Erythroblast (primary cell): ENCODE measurements at regions not wholly inside any gene's neighbourhood (a gene's known extent, or its start where the extent isn't known, plus 50 kb on each side); places are given as distances from the start of the nearest gene placed in this dataset.

ENCODE experiments used
- GATA1 ChIP-seq: IDR thresholded peaks from 2 replicates; pipeline ENCODE4 v1.6.1; 2011; ENCODE audit warnings: low read depth, mild to moderate bottlenecking, control low read depth, low read length, moderate library complexity
- POLR2A ChIP-seq: IDR thresholded peaks from 2 replicates; pipeline ENCODE4 v1.6.1; 2011; ENCODE audit warnings: mild to moderate bottlenecking, low read length

DNA sequence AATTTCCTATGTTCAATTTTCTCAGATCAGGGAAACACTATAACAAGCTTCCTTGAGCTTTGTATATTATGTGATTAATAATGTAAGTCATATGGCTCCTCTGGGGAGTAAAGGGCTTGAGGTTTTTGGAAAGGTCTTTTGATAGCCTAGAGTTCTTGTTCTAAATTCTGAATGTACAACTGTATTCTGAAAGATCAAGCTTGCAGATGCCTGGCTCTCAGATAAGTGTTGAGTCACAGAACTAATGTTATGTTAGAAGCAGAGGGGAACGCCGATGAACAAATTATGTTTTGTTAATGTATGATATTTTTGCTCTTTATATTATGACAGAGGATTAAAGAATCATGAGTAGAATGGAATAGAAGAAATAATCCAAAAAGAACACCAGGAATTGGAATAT is 170.1 kb downstream of the RPRM start:
- TF ChIP-seq POLR2A (no peak), GATA1 (no peak)
